Esophagus (tissue), 2 donors: ENCODE measurements at regions not wholly inside any gene's neighbourhood (a gene's known extent, or its start where the extent isn't known, plus 50 kb on each side); places are given as distances from the start of the nearest gene placed in this dataset.

ENCODE experiments used
- H3K27ac ChIP-seq, 2 donors: one replicate each; pipeline ENCODE4 v1.5.1; 2013; ENCODE audit warnings: low read depth in 2 of 2, mild to moderate bottlenecking in 2 of 2, inconsistent platforms in 1 of 2, low read length in 1 of 2, moderate library complexity in 1 of 2
- H3K27me3 ChIP-seq, 2 donors: one replicate each; pipeline ENCODE4 v1.6.1; 2013; ENCODE audit warnings: low read length in 2 of 2, control low read depth in 1 of 2, mild to moderate bottlenecking in 1 of 2; ENCODE audit not compliant: insufficient read depth in 2 of 2, control insufficient read depth in 1 of 2
- H3K36me3 ChIP-seq, 2 donors: one replicate each; pipeline ENCODE4 v1.6.1; 2013; ENCODE audit warnings: low read length in 1 of 2; ENCODE audit not compliant: control insufficient read depth in 2 of 2, insufficient read depth in 2 of 2
- H3K4me1 ChIP-seq, 2 donors: one replicate each; pipeline ENCODE4 v1.6.1; 2013; ENCODE audit warnings: low read length in 1 of 2; ENCODE audit not compliant: control insufficient read depth in 2 of 2, insufficient read depth in 2 of 2
- H3K4me3 ChIP-seq, 2 donors: one replicate each; pipeline ENCODE4 v1.5.1; 2013; ENCODE audit warnings: low read length in 2 of 2, mild to moderate bottlenecking in 2 of 2, low read depth in 1 of 2, moderate library complexity in 1 of 2
- H3K9me3 ChIP-seq, 2 donors: one replicate each; pipeline ENCODE4 v1.6.1; 2013; ENCODE audit warnings: mild to moderate bottlenecking in 2 of 2, low read depth in 1 of 2, low read length in 1 of 2, moderate library complexity in 1 of 2; ENCODE audit not compliant: control insufficient read depth in 2 of 2, insufficient read depth in 1 of 2
- WGBS, 2 donors: extraction: QIAGEN DNeasy Blood & Tissue Kit; methylation state at CpG; one replicate each; pipeline ENCODE4 v1.1.7; 2013; 5-methylcytosine and 5-hydroxymethylcytosine counted together
- donor health status: healthy with polysubstance abuse.
- donor health status: Bipolar disorder and iron deficiency.

DNA sequence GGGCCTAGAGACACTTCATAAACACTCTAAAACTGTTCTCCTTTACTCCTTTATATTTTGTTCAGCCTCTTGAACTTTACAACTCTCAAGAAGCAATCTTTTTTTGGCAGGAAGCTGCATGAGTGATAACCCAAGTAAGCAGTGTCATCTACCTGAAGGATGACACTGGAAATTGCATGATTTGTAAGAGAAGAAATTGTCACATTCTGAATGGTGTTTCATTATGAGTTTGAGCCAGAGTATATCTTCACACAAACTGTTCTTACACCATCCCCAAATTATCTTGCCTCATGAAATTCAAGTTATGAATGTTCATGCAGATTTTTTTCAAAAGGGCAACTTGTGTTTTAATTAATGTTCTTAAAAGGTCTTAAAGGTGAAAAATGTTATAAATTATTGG, 799.3 kb downstream of the TBC1D32 start:
- Histone ChIP-seq H3K36me3 (no peaks in the 10 kb centered on the region), H3K27ac (no peak overlapping the region), H3K27me3 (no peaks in the 10 kb centered on the region), H3K4me1 (no peaks in the 10 kb centered on the region), H3K9me3 (no peaks in the 10 kb centered on the region), H3K4me3 (no peak overlapping the region)

DNA sequence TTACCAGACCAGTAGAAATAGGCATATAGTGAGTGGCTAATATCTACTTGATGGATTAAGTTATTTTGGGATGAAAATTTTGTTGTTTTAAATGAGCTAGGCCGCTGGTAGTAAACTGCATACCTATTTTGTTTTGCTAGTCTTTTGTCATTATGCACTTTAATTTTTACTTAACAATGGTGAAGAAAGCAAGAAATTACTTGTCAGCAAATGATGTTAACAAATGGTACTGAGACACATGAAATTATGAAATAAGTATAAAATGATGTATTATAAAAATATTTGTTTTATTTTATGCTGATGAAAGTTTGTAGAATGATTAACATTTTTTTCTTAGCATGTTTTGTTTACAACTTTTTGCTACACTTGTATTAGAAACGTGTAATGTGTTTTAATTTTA, 807.7 kb downstream of the TBC1D32 start:
- H3K36me3 ChIP-seq: no peaks in the 10 kb centered on the region
- WGBS, 2 donors: 64 to 71% methylated on average over 2 of the region's 2 CpGs
- H3K9me3 ChIP-seq: no peaks in the 10 kb centered on the region
- H3K27me3 ChIP-seq: no peaks in the 10 kb centered on the region
- H3K27ac ChIP-seq: no peak overlapping the region
- H3K4me1 ChIP-seq: no peaks in the 10 kb centered on the region
- no peak overlapping the region for H3K4me3 ChIP-seq

DNA sequence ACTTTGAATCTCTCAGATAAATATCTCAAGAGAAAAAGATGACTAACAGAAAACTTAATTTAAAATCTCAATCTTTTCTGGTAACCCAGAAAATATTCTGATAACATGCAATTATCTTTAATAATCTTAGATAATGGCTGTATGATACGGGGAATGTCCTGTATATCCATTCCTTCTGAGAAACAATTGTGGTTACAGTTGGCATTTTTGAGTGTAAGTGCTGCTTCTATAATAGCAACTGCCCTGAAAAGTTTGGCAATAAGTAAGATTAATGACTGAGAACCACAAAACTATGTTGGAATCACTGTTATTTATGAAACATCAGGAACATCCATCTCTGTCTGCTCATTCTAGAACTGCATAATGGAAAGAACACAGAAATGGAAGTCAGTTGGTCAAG, 819.7 kb downstream of the TBC1D32 start:
- Histone ChIP-seq H3K4me1 (no peaks in the 10 kb centered on the region), H3K27me3 (no peaks in the 10 kb centered on the region)
- WGBS, 2 donors: 72 to 74% methylated on average over 1 of the region's 1 CpG

DNA sequence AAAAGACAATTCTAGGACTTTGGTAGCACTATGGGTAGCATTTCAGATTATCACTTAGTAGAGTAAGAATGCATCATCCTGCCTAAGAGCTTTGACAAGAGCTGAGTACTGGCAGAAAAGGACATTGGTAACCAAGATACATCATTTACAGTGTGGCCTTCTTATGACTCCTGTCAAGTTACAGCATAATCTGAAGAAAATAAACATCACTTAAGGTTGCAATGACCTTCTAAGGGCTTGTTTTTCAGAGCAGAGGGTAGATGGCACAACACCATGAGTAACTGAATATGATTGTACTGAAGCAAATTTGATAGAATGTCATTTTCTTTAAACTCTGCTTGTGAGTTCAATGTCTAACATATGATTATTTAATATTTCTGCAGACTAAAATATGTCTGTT, 822.6 kb downstream of the TBC1D32 start:
- Histone ChIP-seq H3K36me3 (no peaks in the 10 kb centered on the region), H3K27ac (no peak overlapping the region), H3K27me3 (no peaks in the 10 kb centered on the region), H3K4me1 (no peaks in the 10 kb centered on the region), H3K4me3 (no peak overlapping the region), H3K9me3 (no peaks in the 10 kb centered on the region)

More for the DNA sequence above, 819.7 kb downstream of the TBC1D32 start:
- Histone ChIP-seq H3K36me3 (no peaks in the 10 kb centered on the region), H3K27ac (no peak overlapping the region), H3K4me3 (no peak overlapping the region), H3K9me3 (no peaks in the 10 kb centered on the region)

DNA sequence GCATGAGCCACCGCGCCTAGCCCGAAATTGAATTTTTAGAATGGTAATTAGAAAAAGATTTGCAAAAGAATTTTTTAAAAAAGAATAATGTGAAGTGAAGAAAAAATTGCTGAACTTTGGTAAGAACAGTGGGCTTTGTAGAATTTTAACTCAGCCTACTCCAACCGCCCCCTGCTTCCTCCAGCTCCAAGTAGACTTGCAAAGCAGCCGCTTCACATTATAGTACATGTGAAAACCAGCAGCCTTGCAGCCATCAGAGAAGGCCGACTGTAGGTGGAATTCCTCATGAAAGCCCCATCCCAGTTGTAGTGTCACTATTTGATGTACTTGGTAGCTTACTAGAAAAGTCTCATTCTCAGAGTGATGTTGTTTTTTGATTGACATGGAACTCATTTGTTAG, 835.6 kb downstream of the TBC1D32 start:
- no peaks in the 10 kb centered on the region for H3K4me1 ChIP-seq
- no peaks in the 10 kb centered on the region for H3K9me3 ChIP-seq
- no peaks in the 10 kb centered on the region for H3K36me3 ChIP-seq
- no peak overlapping the region for H3K4me3 ChIP-seq
- WGBS, 2 donors: 92 to 94% methylated on average over 6 of the region's 6 CpGs
- H3K27me3 ChIP-seq: no peaks in the 10 kb centered on the region
- H3K27ac ChIP-seq: no peak overlapping the region

DNA sequence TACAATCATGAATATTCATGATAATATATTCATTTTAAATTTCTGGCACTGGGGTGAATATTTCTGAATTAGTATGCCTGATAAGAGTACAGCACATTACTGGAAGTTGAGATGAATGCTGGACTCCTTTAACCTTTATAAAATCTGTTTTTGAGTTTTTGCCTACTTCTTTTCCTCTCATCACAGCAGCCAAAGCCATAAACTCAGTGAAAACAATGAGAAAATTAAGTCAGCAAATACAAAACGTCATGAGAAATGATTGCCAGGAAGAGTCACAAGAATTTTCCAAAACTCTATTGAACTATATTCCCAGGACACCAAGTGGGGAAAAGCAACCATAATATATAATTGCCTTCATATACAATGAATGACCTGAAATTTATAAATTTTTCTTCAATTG, 837.6 kb downstream of the TBC1D32 start:
- Histone ChIP-seq H3K36me3 (no peaks in the 10 kb centered on the region), H3K4me3 (no peak overlapping the region), H3K4me1 (no peaks in the 10 kb centered on the region), H3K27ac (no peak overlapping the region), H3K9me3 (no peaks in the 10 kb centered on the region), H3K27me3 (no peaks in the 10 kb centered on the region)
- WGBS, 2 donors: 12 to 13% methylated on average over 1 of the region's 1 CpG

DNA sequence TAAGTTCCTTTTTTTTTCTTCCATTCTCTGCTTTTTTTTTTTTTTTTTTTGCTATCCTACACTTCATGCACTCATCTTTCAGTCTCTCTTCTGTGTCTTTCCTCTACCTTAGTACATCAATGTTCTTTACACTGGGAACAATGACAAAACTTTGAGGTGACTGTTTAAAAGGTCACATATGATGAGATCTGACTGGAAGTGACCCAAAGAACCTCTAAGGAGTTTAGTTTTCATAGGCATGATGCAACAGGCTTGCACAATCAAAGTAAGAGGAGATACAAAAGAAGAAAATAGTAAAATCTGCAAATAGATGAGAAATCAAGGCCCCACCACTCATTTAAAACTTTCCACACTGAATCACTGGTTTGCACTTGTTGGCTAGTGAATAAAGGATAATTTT, 840.8 kb downstream of the TBC1D32 start:
- Histone ChIP-seq H3K9me3 (no peaks in the 10 kb centered on the region), H3K4me3 (no peak overlapping the region), H3K27me3 (no peaks in the 10 kb centered on the region), H3K27ac (no peak overlapping the region), H3K36me3 (no peaks in the 10 kb centered on the region), H3K4me1 (no peaks in the 10 kb centered on the region)

DNA sequence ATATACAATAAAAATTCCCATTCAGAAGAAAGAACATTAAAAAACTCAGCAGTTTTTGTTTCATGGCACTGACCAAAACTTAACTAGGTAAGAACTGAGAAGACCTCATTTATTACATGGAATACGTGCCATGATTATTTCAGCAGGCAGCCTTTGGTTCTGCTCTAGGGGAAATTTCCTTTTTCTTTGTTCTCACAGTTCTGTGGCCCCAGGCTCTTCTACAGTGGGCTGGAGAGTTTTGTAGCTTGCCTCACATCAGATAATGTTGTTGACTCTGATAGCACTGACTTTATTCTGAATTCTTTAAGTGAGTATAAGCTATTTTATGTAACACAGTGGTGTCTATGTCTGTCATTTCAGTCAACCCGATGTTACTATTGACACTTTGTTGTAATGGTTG, 844.3 kb downstream of the TBC1D32 start:
- H3K4me1 ChIP-seq: no peaks in the 10 kb centered on the region
- 77% methylated on average over 2 of the region's 2 CpGs for WGBS, 2 donors

DNA sequence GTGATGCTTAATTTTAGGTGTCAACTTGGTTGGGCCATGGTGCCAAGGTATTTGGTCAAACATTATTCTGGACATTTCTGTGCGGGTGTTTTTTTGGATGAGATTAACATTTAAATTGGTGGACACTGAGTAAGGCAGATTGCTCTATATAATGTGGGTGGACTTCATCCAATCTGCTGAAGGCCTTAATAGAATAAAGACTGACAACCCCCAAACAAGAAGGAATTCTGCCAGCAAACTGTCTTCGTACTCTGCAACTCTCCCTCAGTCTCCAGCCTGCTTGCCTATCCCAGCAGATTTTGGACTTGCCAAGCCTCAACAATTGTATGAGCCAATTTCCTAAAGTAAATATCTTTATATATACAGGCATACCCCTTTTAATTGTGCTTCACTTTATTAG, 850.1 kb downstream of the TBC1D32 start:
- Histone ChIP-seq H3K4me1 (no peaks in the 10 kb centered on the region), H3K9me3 (no peaks in the 10 kb centered on the region), H3K36me3 (no peaks in the 10 kb centered on the region), H3K4me3 (no peak overlapping the region), H3K27me3 (no peaks in the 10 kb centered on the region), H3K27ac (no peak overlapping the region)
- WGBS, 2 donors: 47 to 71% methylated on average over 2 of the region's 2 CpGs

More for the DNA sequence above, 844.3 kb downstream of the TBC1D32 start:
- Histone ChIP-seq H3K9me3 (no peaks in the 10 kb centered on the region), H3K4me3 (no peak overlapping the region), H3K36me3 (no peaks in the 10 kb centered on the region), H3K27ac (no peak overlapping the region), H3K27me3 (no peaks in the 10 kb centered on the region)

DNA sequence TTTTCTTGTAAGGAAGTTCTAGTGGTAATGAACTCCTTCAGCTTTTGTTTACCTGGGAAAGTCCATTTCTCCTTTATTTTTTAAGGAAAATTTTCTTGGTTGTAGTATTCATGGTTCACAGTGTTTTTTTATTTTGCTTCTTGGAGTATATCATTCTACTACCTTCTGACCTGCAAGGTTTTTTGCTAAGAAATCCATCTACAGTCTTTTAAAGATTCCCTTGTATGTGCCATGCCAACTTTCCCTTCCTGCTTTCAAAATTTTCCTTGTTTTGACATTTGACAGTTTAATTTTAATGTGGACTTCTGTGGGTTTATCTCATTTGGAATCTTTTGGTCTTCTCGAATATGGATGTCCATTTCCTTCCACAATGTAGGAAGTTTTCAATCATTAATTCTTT, 855.6 kb downstream of the TBC1D32 start:
- WGBS, 2 donors: 66 to 80% methylated on average over 1 of the region's 1 CpG
- no peaks in the 10 kb centered on the region for H3K36me3 ChIP-seq
- no peaks in the 10 kb centered on the region for H3K4me1 ChIP-seq
- no peak overlapping the region for H3K4me3 ChIP-seq
- H3K27ac ChIP-seq: no peak overlapping the region
- no peaks in the 10 kb centered on the region for H3K27me3 ChIP-seq
- no peaks in the 10 kb centered on the region for H3K9me3 ChIP-seq
